Smooth muscle cell (in vitro differentiated cells): ENCODE measurements at regions not wholly inside any gene's neighbourhood (a gene's known extent, or its start where the extent isn't known, plus 50 kb on each side); places are given as distances from the start of the nearest gene placed in this dataset.

Experiments used
- DNase-seq: peaks from one replicate; lab custom pipeline; 2025; ENCODE audit not compliant: unreplicated experiment; lab: John Stamatoyannopoulos, UW
- H2AFZ ChIP-seq: fragments of 200-600 bp; sonication (generic); 2 replicates; pipeline ENCODE4 v1.6.0; 2016; ENCODE audit warnings: antibody characterized with exemption, low read depth, mild to moderate bottlenecking
- H3F3A ChIP-seq: fragments of 200-600 bp; sonication (generic); 2 replicates; pipeline ENCODE4 v1.6.0; 2017; ENCODE audit warnings: antibody characterized with exemption, low read depth
- H3K27ac ChIP-seq: fragments of 200-600 bp; sonication (generic); 2 replicates; pipeline ENCODE4 v1.5.1; 2016; ENCODE audit warnings: low read depth, mild to moderate bottlenecking
- H3K27me3 ChIP-seq: fragments of 200-600 bp; sonication (generic); 2 replicates; pipeline ENCODE4 v1.6.1; 2016; ENCODE audit warnings: low read depth, mild to moderate bottlenecking
- H3K36me3 ChIP-seq: fragments of 200-600 bp; sonication (generic); 2 replicates; pipeline ENCODE4 v1.5.1; 2016; ENCODE audit warnings: low read depth
- H3K4me1 ChIP-seq: fragments of 200-600 bp; sonication (generic); 2 replicates; pipeline ENCODE4 v1.5.1; 2016; ENCODE audit warnings: low read depth
- H3K4me2 ChIP-seq: fragments of 200-600 bp; sonication (generic); 2 replicates; pipeline ENCODE4 v1.6.0; 2016; ENCODE audit warnings: mild to moderate bottlenecking
- H3K4me3 ChIP-seq: fragments of 200-600 bp; sonication (generic); 2 replicates; pipeline ENCODE4 v1.5.1; 2016; ENCODE audit warnings: mild to moderate bottlenecking
- H3K79me2 ChIP-seq: fragments of 200-600 bp; sonication (generic); 2 replicates; pipeline ENCODE4 v1.6.0; 2016; ENCODE audit warnings: low read depth, mild to moderate bottlenecking
- H3K9ac ChIP-seq: fragments of 200-600 bp; sonication (generic); 2 replicates; pipeline ENCODE4 v1.6.0; 2016; ENCODE audit warnings: low read depth
- H3K9me3 ChIP-seq: fragments of 200-600 bp; sonication (generic); replicated peaks from 2 replicates; pipeline ENCODE4 v1.5.1; 2016; ENCODE audit warnings: low read depth
- H4K20me1 ChIP-seq: fragments of 200-600 bp; sonication (generic); 2 replicates; pipeline ENCODE4 v1.6.0; 2016; ENCODE audit warnings: low read depth
- CTCF ChIP-seq: fragments of 200-600 bp; sonication (generic); IDR thresholded peaks from 2 replicates; pipeline ENCODE4 v1.5.1; 2017; ENCODE audit warnings: borderline replicate concordance, mild to moderate bottlenecking, antibody characterized with exemption; ENCODE audit not compliant: insufficient read depth, poor library complexity, severe bottlenecking
- WGBS: methylation state at CpG from one replicate; pipeline ENCODE4 v1.1.7; 2016; ENCODE audit warnings: low lambda C conversion rate; 5-methylcytosine and 5-hydroxymethylcytosine counted together

GRCh38 chr4:129707949-129708348 lies 612.0 kb downstream of the C4orf33 start:
- Histone ChIP-seq H3K4me1 (no peaks in the 10 kb centered on the region), H3K4me2 (no peak overlapping the region), H3K9me3 (no peaks in the 10 kb centered on the region), H3K4me3 (no peak overlapping the region), H3K9ac (no peak overlapping the region), H3K79me2 (no peaks in the 10 kb centered on the region), H3F3A (no peaks in the 10 kb centered on the region), H3K27ac (no peak overlapping the region), H3K27me3 (peaks cover 12% of the 10 kb centered on the region), H4K20me1 (no peaks in the 10 kb centered on the region), H2AFZ (no peak overlapping the region), H3K36me3 (no peaks in the 10 kb centered on the region)
- no peak for DNase-seq
- TF ChIP-seq CTCF: no peak

GRCh38 chr4:129708784-129709183 lies 612.8 kb downstream of the C4orf33 start:
- H3K9ac ChIP-seq: no peak overlapping the region
- no peak overlapping the region for H2AFZ ChIP-seq
- WGBS: 78% methylated on average over 4 of the region's 4 CpGs
- no peaks in the 10 kb centered on the region for H3F3A ChIP-seq
- DNase-seq: no peak
- H3K27ac ChIP-seq: no peak overlapping the region
- peaks cover 12% of the 10 kb centered on the region for H3K27me3 ChIP-seq
- H3K4me3 ChIP-seq: no peak overlapping the region
- H3K9me3 ChIP-seq: no peaks in the 10 kb centered on the region
- no peaks in the 10 kb centered on the region for H3K79me2 ChIP-seq
- H3K4me2 ChIP-seq: no peak overlapping the region
- H4K20me1 ChIP-seq: no peaks in the 10 kb centered on the region
- no peaks in the 10 kb centered on the region for H3K4me1 ChIP-seq
- TF ChIP-seq CTCF: no peak
- H3K36me3 ChIP-seq: no peaks in the 10 kb centered on the region

- 91% methylated on average over 1 of the region's 1 CpG for WGBS
- no peak overlapping the region for H2AFZ ChIP-seq
- no peaks in the 10 kb centered on the region for H3K27me3 ChIP-seq
- no peaks in the 10 kb centered on the region for H3K4me1 ChIP-seq
- TF ChIP-seq CTCF: no peak
- no peak overlapping the region for H3K27ac ChIP-seq
- DNase-seq: no peak
- no peak overlapping the region for H3K4me2 ChIP-seq
- H3K79me2 ChIP-seq: no peaks in the 10 kb centered on the region
- H3K9me3 ChIP-seq: no peaks in the 10 kb centered on the region
- no peaks in the 10 kb centered on the region for H3F3A ChIP-seq
- no peak overlapping the region for H3K9ac ChIP-seq
- no peak overlapping the region for H3K4me3 ChIP-seq
- no peaks in the 10 kb centered on the region for H3K36me3 ChIP-seq
- H4K20me1 ChIP-seq: no peaks in the 10 kb centered on the region
Measured at GRCh38 chr4:129738175-129738574, 642.2 kb downstream of the C4orf33 start.

- no peak overlapping the region for H3K4me2 ChIP-seq
- H3K27ac ChIP-seq: no peak overlapping the region
- WGBS: 52% methylated on average over 2 of the region's 2 CpGs
- no peaks in the 10 kb centered on the region for H3K36me3 ChIP-seq
- no peaks in the 10 kb centered on the region for H3F3A ChIP-seq
- H3K27me3 ChIP-seq: no peaks in the 10 kb centered on the region
- no peak overlapping the region for H3K9ac ChIP-seq
- no peak overlapping the region for H2AFZ ChIP-seq
- H4K20me1 ChIP-seq: no peaks in the 10 kb centered on the region
- TF ChIP-seq CTCF: no peak
- DNase-seq: no peak
- H3K4me3 ChIP-seq: no peak overlapping the region
- H3K9me3 ChIP-seq: no peaks in the 10 kb centered on the region
- no peaks in the 10 kb centered on the region for H3K4me1 ChIP-seq
- no peaks in the 10 kb centered on the region for H3K79me2 ChIP-seq
Measured at GRCh38 chr4:129747756-129748155, 651.8 kb downstream of the C4orf33 start.
